Caco-2 (cell line): ENCODE measurements at regions not wholly inside any gene's neighbourhood (a gene's known extent, or its start where the extent isn't known, plus 50 kb on each side); places are given as distances from the start of the nearest gene placed in this dataset.

Experiments
- BruUV-seq: library from RNA; stranded (reverse); fragments of 400-500 nt; replicated peaks from 2 replicates; lab custom pipeline; 2021; lab: Mats Ljungman, UMichigan
- CTCF ChIA-PET: fragments of 300-600 bp; sonication (Branson Sonifier 250); formaldehyde crosslinking; loops from one replicate; lab custom pipeline; 2022; ENCODE audit warnings: antibody characterized with exemption; lab: Charles Lee
- POLR2A ChIA-PET: fragments of 300-600 bp; sonication (Branson Sonifier 250); formaldehyde crosslinking; loops from one replicate; lab custom pipeline; 2022; ENCODE audit warnings: antibody characterized with exemption; lab: Charles Lee
- DNase-seq, 2 experiments: peaks; one replicate each; pipeline versions ENCODE4 v3.0.0 to v3.0.0-alpha.2; 2020 to 2022
- H3K27me3 ChIP-seq: replicated peaks from 2 replicates; pipeline ENCODE4 v1.6.0; 2011; ENCODE audit warnings: low read length; ENCODE audit not compliant: control insufficient read depth, insufficient read depth
- H3K36me3 ChIP-seq: 2 replicates; pipeline ENCODE4 v1.5.1; 2011; ENCODE audit warnings: low read length; ENCODE audit not compliant: control insufficient read depth, insufficient read depth
- H3K4me1 ChIP-seq: fragments of 250-450 bp; sonication (Bioruptor Pico); 2 replicates; pipeline ENCODE4 v1.5.1; 2020; ENCODE audit warnings: mild to moderate bottlenecking
- H3K4me3 ChIP-seq: 2 replicates; pipeline ENCODE4 v1.5.1; 2011; ENCODE audit warnings: low read depth, mild to moderate bottlenecking, control low read depth, low read length
- H3K9me3 ChIP-seq: fragments of 250-450 bp; sonication (Bioruptor Pico); 2 replicates; pipeline ENCODE4 v1.5.1; 2020; ENCODE audit warnings: mild to moderate bottlenecking, moderate library complexity
- H3K27ac Mint-ChIP-seq: one replicate; pipeline ENCODE4 v1.8.0; 2022; ENCODE audit warnings: mixed read lengths; ENCODE audit not compliant: unreplicated experiment
- H3K27me3 Mint-ChIP-seq: one replicate; pipeline ENCODE4 v1.8.0; 2022; ENCODE audit warnings: mixed read lengths; ENCODE audit not compliant: insufficient read depth, unreplicated experiment
- H3K36me3 Mint-ChIP-seq: one replicate; pipeline ENCODE4 v1.8.0; 2022; ENCODE audit warnings: mild to moderate bottlenecking, mixed read lengths; ENCODE audit not compliant: insufficient read depth, unreplicated experiment
- H3K4me1 Mint-ChIP-seq: one replicate; pipeline ENCODE4 v1.8.0; 2022; ENCODE audit warnings: low read depth, mixed read lengths; ENCODE audit not compliant: unreplicated experiment
- H3K4me3 Mint-ChIP-seq: one replicate; pipeline ENCODE4 v1.8.0; 2022; ENCODE audit warnings: mild to moderate bottlenecking, moderate library complexity, mixed read lengths; ENCODE audit not compliant: unreplicated experiment
- H3K9me3 Mint-ChIP-seq: one replicate; pipeline ENCODE4 v1.8.0; 2022; ENCODE audit warnings: mixed read lengths; ENCODE audit not compliant: unreplicated experiment
- intact Hi-C: fragments of 100-400 bp; cut with micrococcal nuclease; formaldehyde crosslinking; loops from one replicate; pipeline ENCODE4 v1.10.0; 2022; ENCODE audit not compliant: unreplicated experiment
- TF ChIP-seq, protein P1 (sequence below), 2 experiments: fragments of 200-600 bp in 1 of 2; IDR thresholded peaks; 1 replicate in 1 of 2; 2 replicates in 1 of 2; pipeline versions ENCODE4 v1.5.1 to v1.8.0; 2011 to 2022; ENCODE audit warnings: antibody characterized with exemption in 1 of 2, control low read depth in 1 of 2, inconsistent platforms in 1 of 2, low read depth in 1 of 2, low read length in 1 of 2, mild to moderate bottlenecking in 1 of 2, moderate library complexity in 1 of 2; ENCODE audit not compliant: insufficient read depth in 1 of 2, severe bottlenecking in 1 of 2, unreplicated experiment in 1 of 2

DNA sequence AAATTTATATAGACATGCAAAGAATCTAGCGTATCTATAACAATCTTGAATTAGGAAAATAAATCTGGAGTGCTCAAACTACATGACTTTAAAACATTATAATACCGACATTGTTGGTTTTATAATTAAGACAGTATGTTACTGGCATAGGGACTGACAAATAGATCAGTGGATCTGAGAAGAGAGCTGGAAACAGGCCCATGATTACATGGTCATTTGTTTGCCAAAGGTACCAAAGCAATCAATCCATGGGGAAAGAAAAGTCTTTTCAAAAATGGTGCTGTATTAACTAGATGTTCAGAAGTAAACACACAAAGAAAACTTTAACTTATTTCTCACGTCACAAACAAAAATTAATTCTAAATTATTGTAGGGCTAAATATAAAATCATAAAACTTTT lies 124.2 kb downstream of the BCL2L11 start:
- intact Hi-C loops = no loop called here
- TF ChIP-seq, protein P1, sequence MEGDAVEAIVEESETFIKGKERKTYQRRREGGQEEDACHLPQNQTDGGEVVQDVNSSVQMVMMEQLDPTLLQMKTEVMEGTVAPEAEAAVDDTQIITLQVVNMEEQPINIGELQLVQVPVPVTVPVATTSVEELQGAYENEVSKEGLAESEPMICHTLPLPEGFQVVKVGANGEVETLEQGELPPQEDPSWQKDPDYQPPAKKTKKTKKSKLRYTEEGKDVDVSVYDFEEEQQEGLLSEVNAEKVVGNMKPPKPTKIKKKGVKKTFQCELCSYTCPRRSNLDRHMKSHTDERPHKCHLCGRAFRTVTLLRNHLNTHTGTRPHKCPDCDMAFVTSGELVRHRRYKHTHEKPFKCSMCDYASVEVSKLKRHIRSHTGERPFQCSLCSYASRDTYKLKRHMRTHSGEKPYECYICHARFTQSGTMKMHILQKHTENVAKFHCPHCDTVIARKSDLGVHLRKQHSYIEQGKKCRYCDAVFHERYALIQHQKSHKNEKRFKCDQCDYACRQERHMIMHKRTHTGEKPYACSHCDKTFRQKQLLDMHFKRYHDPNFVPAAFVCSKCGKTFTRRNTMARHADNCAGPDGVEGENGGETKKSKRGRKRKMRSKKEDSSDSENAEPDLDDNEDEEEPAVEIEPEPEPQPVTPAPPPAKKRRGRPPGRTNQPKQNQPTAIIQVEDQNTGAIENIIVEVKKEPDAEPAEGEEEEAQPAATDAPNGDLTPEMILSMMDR (IDR thresholded peaks at IDR 0.05; ENCODE audit: insufficient read depth in 1 of 2, low read depth in 1 of 2, low read length in 1 of 2, severe bottlenecking in 1 of 2, unreplicated experiment in 1 of 2) = no peak
- no peak for DNase-seq
- no peaks in the 10 kb centered on the region for H3K4me1 Mint-ChIP-seq
- H3K9me3 Mint-ChIP-seq = no peaks in the 10 kb centered on the region
- BruUV-seq = no TSS peak
- no peaks in the 10 kb centered on the region for H3K4me1 ChIP-seq
- H3K27me3 Mint-ChIP-seq = no peaks in the 10 kb centered on the region
- no peak overlapping the region for H3K4me3 Mint-ChIP-seq
- H3K4me3 ChIP-seq = no peak overlapping the region
- ChIA-PET POLR2A (no interaction called here), CTCF (no interaction called here)
- H3K36me3 Mint-ChIP-seq = no peaks in the 10 kb centered on the region
- H3K27ac Mint-ChIP-seq = no peak overlapping the region
- no peaks in the 10 kb centered on the region for H3K27me3 ChIP-seq
- H3K36me3 ChIP-seq = no peaks in the 10 kb centered on the region
- H3K9me3 ChIP-seq = no peaks in the 10 kb centered on the region

DNA sequence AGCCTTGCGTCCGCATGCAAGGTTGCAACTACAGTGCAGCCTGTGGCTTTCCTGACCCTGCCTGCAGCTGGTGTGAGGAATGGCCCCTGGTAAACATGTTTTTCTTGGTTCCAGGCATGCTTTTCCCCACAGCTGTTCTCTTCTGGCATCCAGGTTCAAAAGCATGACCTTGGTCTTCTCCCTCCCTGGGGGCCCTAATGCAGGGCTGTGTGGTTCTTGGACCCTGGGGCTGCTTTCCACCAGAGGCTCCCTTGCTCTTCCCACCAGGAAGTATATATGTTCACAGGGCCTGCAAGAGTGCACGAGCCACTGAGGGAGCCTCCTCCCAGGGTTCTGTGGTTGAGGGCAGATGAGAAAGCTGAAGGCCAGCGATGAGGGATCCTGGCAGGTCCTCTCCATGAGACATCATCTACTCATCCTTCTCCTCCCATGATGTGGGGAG lies 125.9 kb downstream of the BCL2L11 start:
- Mint-ChIP-seq H3K36me3 (peaks cover 6% of the 10 kb centered on the region), H3K4me3 (no peak overlapping the region), H3K27me3 (no peaks in the 10 kb centered on the region), H3K27ac (no peak overlapping the region), H3K9me3 (peaks cover 3% of the 10 kb centered on the region), H3K4me1 (no peaks in the 10 kb centered on the region)
- BruUV-seq = no TSS peak
- TF ChIP-seq, protein P1 (IDR thresholded peaks at IDR 0.05; ENCODE audit: insufficient read depth in 1 of 2, low read depth in 1 of 2, low read length in 1 of 2, severe bottlenecking in 1 of 2, unreplicated experiment in 1 of 2) = no peak
- no peak for DNase-seq
- intact Hi-C loops = no loop called here
- H3K4me3 ChIP-seq = no peak overlapping the region
- no peaks in the 10 kb centered on the region for H3K4me1 ChIP-seq
- CTCF ChIA-PET = no interaction called here
- H3K27me3 ChIP-seq = no peaks in the 10 kb centered on the region
- H3K9me3 ChIP-seq = no peaks in the 10 kb centered on the region; the same call in 1 of the 2 replicates
- H3K36me3 ChIP-seq = no peaks in the 10 kb centered on the region
- POLR2A ChIA-PET = no interaction called here

DNA sequence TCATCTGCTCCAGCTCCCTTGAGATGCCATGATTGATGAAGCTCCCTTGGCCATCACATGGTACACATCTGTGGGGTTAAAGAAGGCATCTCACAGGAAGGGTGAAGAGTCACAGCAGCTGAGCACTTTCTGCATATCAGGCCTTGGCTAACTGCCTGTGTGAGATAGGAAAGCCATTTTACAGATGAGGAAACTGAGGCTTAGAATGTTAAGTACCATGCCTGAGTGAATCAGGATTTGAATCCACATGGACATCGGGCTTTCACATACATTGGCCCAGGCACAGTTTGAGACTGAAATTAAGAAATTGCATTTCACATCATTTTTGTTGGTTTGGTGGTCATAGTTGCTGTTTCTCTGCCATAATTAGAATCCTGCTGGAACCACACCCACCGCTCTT lies 126.8 kb downstream of the BCL2L11 start:
- TF ChIP-seq, protein P1 (IDR thresholded peaks at IDR 0.05; ENCODE audit: insufficient read depth in 1 of 2, low read depth in 1 of 2, low read length in 1 of 2, severe bottlenecking in 1 of 2, unreplicated experiment in 1 of 2) = no peak
- Mint-ChIP-seq H3K27me3 (no peaks in the 10 kb centered on the region), H3K9me3 (peaks cover 11% of the 10 kb centered on the region), H3K27ac (no peak overlapping the region), H3K36me3 (peaks cover 15% of the 10 kb centered on the region), H3K4me1 (no peaks in the 10 kb centered on the region), H3K4me3 (no peak overlapping the region)
- H3K9me3 ChIP-seq = no peaks in the 10 kb centered on the region; the same call in 1 of the 2 replicates
- ChIA-PET CTCF (no interaction called here), POLR2A (no interaction called here)
- intact Hi-C loops = no loop called here
- no peak for DNase-seq
- no peaks in the 10 kb centered on the region for H3K4me1 ChIP-seq
- no peaks in the 10 kb centered on the region for H3K27me3 ChIP-seq
- H3K4me3 ChIP-seq = no peak overlapping the region
- no peaks in the 10 kb centered on the region for H3K36me3 ChIP-seq
- no TSS peak for BruUV-seq
